Neural cell (in vitro differentiated cells): ENCODE measurements at regions not wholly inside any gene's neighbourhood (a gene's known extent, or its start where the extent isn't known, plus 50 kb on each side); places are given as distances from the start of the nearest gene placed in this dataset.

ENCODE experiments used
- EZH2 ChIP-seq: fragments of 200-600, 300-800 bp; shearing (Covaris generic), sonication (generic); IDR thresholded peaks from 2 replicates; pipeline ENCODE4 v1.6.1; 2014; ENCODE audit warnings: antibody characterized with exemption, low read length, borderline replicate concordance, mild to moderate bottlenecking; ENCODE audit not compliant: insufficient read depth, poor library complexity, severe bottlenecking
- TF ChIP-seq, protein P1 (sequence below): fragments of 450-650 bp; IDR thresholded peaks from 2 replicates; pipeline ENCODE4 v1.5.1; 2014; ENCODE audit warnings: antibody characterized with exemption, mild to moderate bottlenecking, moderate library complexity; ENCODE audit not compliant: poor library complexity, severe bottlenecking
- TF ChIP-seq, protein P2 (sequence below): IDR thresholded peaks from 2 replicates; pipeline ENCODE4 v1.6.1; 2012; ENCODE audit warnings: borderline replicate concordance

DNA sequence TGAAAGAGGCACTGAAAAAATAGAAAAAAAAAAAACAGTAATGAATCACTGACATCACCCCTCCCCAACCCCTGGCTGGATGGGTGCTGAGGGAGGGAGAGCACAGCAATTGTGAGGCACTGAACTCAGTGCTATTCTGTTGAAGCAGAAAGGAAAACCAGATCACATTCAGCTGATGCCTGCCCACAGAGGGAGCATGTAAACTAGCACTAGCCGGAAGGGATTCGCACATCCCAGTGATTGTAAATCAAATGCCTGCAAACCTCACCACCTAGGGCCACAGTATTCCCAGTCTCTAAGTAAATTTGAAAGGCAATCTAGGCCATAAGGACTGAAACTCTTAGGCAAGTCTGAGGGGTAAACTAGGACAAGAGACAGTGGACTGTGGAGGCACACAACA lies 772.0 kb upstream of the CCDC179 start:
- TF ChIP-seq, protein P1, sequence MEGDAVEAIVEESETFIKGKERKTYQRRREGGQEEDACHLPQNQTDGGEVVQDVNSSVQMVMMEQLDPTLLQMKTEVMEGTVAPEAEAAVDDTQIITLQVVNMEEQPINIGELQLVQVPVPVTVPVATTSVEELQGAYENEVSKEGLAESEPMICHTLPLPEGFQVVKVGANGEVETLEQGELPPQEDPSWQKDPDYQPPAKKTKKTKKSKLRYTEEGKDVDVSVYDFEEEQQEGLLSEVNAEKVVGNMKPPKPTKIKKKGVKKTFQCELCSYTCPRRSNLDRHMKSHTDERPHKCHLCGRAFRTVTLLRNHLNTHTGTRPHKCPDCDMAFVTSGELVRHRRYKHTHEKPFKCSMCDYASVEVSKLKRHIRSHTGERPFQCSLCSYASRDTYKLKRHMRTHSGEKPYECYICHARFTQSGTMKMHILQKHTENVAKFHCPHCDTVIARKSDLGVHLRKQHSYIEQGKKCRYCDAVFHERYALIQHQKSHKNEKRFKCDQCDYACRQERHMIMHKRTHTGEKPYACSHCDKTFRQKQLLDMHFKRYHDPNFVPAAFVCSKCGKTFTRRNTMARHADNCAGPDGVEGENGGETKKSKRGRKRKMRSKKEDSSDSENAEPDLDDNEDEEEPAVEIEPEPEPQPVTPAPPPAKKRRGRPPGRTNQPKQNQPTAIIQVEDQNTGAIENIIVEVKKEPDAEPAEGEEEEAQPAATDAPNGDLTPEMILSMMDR, result no peak
- TF ChIP-seq, protein P2, sequence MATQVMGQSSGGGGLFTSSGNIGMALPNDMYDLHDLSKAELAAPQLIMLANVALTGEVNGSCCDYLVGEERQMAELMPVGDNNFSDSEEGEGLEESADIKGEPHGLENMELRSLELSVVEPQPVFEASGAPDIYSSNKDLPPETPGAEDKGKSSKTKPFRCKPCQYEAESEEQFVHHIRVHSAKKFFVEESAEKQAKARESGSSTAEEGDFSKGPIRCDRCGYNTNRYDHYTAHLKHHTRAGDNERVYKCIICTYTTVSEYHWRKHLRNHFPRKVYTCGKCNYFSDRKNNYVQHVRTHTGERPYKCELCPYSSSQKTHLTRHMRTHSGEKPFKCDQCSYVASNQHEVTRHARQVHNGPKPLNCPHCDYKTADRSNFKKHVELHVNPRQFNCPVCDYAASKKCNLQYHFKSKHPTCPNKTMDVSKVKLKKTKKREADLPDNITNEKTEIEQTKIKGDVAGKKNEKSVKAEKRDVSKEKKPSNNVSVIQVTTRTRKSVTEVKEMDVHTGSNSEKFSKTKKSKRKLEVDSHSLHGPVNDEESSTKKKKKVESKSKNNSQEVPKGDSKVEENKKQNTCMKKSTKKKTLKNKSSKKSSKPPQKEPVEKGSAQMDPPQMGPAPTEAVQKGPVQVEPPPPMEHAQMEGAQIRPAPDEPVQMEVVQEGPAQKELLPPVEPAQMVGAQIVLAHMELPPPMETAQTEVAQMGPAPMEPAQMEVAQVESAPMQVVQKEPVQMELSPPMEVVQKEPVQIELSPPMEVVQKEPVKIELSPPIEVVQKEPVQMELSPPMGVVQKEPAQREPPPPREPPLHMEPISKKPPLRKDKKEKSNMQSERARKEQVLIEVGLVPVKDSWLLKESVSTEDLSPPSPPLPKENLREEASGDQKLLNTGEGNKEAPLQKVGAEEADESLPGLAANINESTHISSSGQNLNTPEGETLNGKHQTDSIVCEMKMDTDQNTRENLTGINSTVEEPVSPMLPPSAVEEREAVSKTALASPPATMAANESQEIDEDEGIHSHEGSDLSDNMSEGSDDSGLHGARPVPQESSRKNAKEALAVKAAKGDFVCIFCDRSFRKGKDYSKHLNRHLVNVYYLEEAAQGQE, result no peak
- TF ChIP-seq EZH2, result no peak
